Colonic mucosa (tissue), 4 donors: ENCODE measurements at regions not wholly inside any gene's neighbourhood (a gene's known extent, or its start where the extent isn't known, plus 50 kb on each side); places are given as distances from the start of the nearest gene placed in this dataset.

Experiments
- DNase-seq: peaks from one replicate; pipeline ENCODE4 v3.0.0-alpha.2; 2020
- H3K27ac ChIP-seq: fragments of 200-600 bp; one replicate; pipeline ENCODE4 v1.8.0; 2021
- H3K27me3 ChIP-seq: fragments of 200-600 bp; one replicate; pipeline ENCODE4 v1.8.0; 2021
- H3K36me3 ChIP-seq: fragments of 200-600 bp; one replicate; pipeline ENCODE4 v1.8.0; 2021
- H3K4me1 ChIP-seq: fragments of 200-600 bp; one replicate; pipeline ENCODE4 v1.8.0; 2021; ENCODE audit warnings: mild to moderate bottlenecking
- H3K4me3 ChIP-seq: fragments of 200-600 bp; one replicate; pipeline ENCODE4 v1.8.0; 2021
- H3K9ac ChIP-seq, 2 donors: one replicate each; pipeline ENCODE4 v1.7.0; 2013; ENCODE audit warnings: control low read depth in 2 of 2, low read depth in 2 of 2, low read length in 2 of 2
- H3K9me3 ChIP-seq: fragments of 200-600 bp; one replicate; pipeline ENCODE4 v1.8.0; 2021
- CTCF ChIP-seq: fragments of 200-600 bp; IDR thresholded peaks from one replicate; pipeline ENCODE4 v1.8.0; 2022; ENCODE audit warnings: antibody characterized with exemption, mild to moderate bottlenecking
- intact Hi-C: fragments of 100-400 bp; cut with DNase I; formaldehyde crosslinking; loops from one replicate; pipeline ENCODE4 v1.14.1; 2022
- donor health status: healthy.
- donor health status: DM: no; HTN: no; CAD: no.
- donor health status: DM: no; HTN: no; CAD: no.

DNA sequence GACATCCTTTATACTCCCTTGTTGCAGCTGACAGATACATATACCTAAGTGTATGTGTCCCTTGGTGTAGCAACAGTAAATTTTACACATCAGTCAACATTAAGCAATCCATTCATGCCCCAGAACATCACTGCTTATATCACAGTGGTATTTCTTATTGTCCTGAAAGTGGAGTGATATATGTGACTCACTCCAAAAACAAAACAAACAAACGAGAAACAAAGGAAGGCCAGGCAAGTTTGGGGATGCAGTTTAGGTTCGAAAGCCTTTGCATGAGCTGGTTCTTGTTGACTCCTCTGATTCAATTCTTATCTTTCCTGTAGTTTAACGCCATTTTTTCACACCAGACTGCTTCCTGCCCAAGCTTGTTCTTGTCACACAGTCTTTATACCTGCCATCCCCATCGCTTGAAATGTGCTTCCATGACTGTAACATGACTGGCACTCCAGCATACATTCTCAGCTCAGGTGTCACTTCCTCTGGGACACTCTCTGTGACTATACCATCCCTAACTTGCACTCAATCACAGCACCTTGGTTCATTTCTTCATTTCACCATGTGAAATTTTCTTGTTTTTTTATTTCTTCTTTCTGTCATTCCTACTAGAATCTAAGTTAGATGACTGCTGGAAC, 125.0 kb upstream of the TSHZ2 start:
- no peak for TF ChIP-seq CTCF
- H3K36me3 ChIP-seq = no peaks in the 10 kb centered on the region
- H3K27me3 ChIP-seq = no peaks in the 10 kb centered on the region
- no peak overlapping the region for H3K4me3 ChIP-seq
- no peak for DNase-seq
- no peak overlapping the region for H3K27ac ChIP-seq
- no peak overlapping the region for H3K9ac ChIP-seq
- intact Hi-C loops = no loop called here
- no peaks in the 10 kb centered on the region for H3K4me1 ChIP-seq
- no peaks in the 10 kb centered on the region for H3K9me3 ChIP-seq

GRCh38 chr20:52845044-52845443, 127.1 kb upstream of the TSHZ2 start:
- TF ChIP-seq CTCF = no peak
- Histone ChIP-seq H3K27ac (no peak overlapping the region), H3K4me1 (no peaks in the 10 kb centered on the region), H3K27me3 (no peaks in the 10 kb centered on the region), H3K36me3 (no peaks in the 10 kb centered on the region), H3K9me3 (no peaks in the 10 kb centered on the region), H3K9ac (no peak overlapping the region), H3K4me3 (no peak overlapping the region)
- DNase-seq = no peak
- intact Hi-C loops = no loop called here

GRCh38 chr20:52843425-52843824, 128.7 kb upstream of the TSHZ2 start:
- H3K27ac ChIP-seq = no peak overlapping the region
- no peaks in the 10 kb centered on the region for H3K4me1 ChIP-seq
- H3K27me3 ChIP-seq = no peaks in the 10 kb centered on the region
- no peaks in the 10 kb centered on the region for H3K9me3 ChIP-seq
- no peak for TF ChIP-seq CTCF
- DNase-seq = no peak
- no peak overlapping the region for H3K9ac ChIP-seq
- intact Hi-C loops = no loop called here
- no peaks in the 10 kb centered on the region for H3K36me3 ChIP-seq
- no peak overlapping the region for H3K4me3 ChIP-seq

DNA sequence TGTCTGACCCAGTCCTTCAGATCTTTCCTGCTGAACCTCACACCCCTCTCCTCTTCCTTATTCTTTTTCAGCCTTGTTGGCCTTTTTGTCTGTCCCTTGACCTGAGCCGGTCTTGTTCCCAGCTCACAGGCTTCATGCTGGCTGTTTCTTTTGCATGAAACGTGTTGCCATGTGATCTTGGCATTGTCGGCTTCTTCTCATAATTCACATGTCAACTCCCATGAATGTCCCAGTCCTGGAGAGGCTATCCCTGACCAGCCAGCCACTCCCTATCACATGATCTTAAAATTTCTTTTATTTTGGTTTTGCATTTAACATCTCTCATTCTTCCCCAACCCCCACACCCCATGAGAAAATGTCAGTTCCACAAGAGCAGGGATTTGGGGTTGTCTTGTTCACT, 131.2 kb upstream of the TSHZ2 start:
- no peak for DNase-seq
- no peaks in the 10 kb centered on the region for H3K27me3 ChIP-seq
- intact Hi-C loops = no loop called here
- H3K9ac ChIP-seq = no peak overlapping the region
- H3K9me3 ChIP-seq = no peaks in the 10 kb centered on the region
- H3K36me3 ChIP-seq = no peaks in the 10 kb centered on the region
- TF ChIP-seq CTCF = no peak
- no peak overlapping the region for H3K27ac ChIP-seq
- H3K4me3 ChIP-seq = no peak overlapping the region
- H3K4me1 ChIP-seq = no peaks in the 10 kb centered on the region

GRCh38 chr20:52840041-52840440, 132.1 kb upstream of the TSHZ2 start:
- TF ChIP-seq CTCF = no peak
- intact Hi-C loops = no loop called here
- DNase-seq = no peak
- no peak overlapping the region for H3K9ac ChIP-seq
- H3K27me3 ChIP-seq = no peaks in the 10 kb centered on the region
- no peaks in the 10 kb centered on the region for H3K36me3 ChIP-seq
- no peaks in the 10 kb centered on the region for H3K4me1 ChIP-seq
- no peaks in the 10 kb centered on the region for H3K9me3 ChIP-seq
- H3K27ac ChIP-seq = no peak overlapping the region
- no peak overlapping the region for H3K4me3 ChIP-seq
